NCI-H526 treated with DMSO at 0.1 percent for 48 hours (cell line): ENCODE measurements at regions not wholly inside any gene's neighbourhood (a gene's known extent, or its start where the extent isn't known, plus 50 kb on each side); places are given as distances from the start of the nearest gene placed in this dataset.
"Not testable (repeated sequence)": the region's sequence is repeated elsewhere in the genome, so short reads cannot be mapped to it uniquely, and the experiment has no call there.

ENCODE experiments used
- DNase-seq: peaks from one replicate; lab custom pipeline; 2025; lab: John Stamatoyannopoulos, UW

GRCh38 chr3:110620118-110620517 is 451.5 kb upstream of the NECTIN3 start:
- DNase-seq: no peak

GRCh38 chr3:110623571-110623970 is 448.0 kb upstream of the NECTIN3 start:
- no peak for DNase-seq

GRCh38 chr3:110624576-110624975 is 447.0 kb upstream of the NECTIN3 start:
- DNase-seq: no peak

- DNase-seq: peak; percentile 8
Observed at GRCh38 chr3:110625201-110625747, 446.3 kb upstream of the NECTIN3 start.

- DNase-seq: not testable (repeated sequence)
Observed at GRCh38 chr3:110626652-110627111, 444.9 kb upstream of the NECTIN3 start.

GRCh38 chr3:110628650-110629301 is 442.8 kb upstream of the NECTIN3 start:
- DNase-seq: no peak

GRCh38 chr3:110629917-110630316 is 441.7 kb upstream of the NECTIN3 start:
- no peak for DNase-seq

GRCh38 chr3:110644203-110644602 is 427.4 kb upstream of the NECTIN3 start:
- no peak for DNase-seq

GRCh38 chr3:110646055-110646454 is 425.6 kb upstream of the NECTIN3 start:
- DNase-seq: no peak

- no peak for DNase-seq
Observed at GRCh38 chr3:110646496-110646895, 425.1 kb upstream of the NECTIN3 start.

- no peak for DNase-seq
Observed at GRCh38 chr3:110647586-110647985, 424.0 kb upstream of the NECTIN3 start.

GRCh38 chr3:110650741-110651140 is 420.9 kb upstream of the NECTIN3 start:
- DNase-seq: no peak

- DNase-seq: no peak
Observed at GRCh38 chr3:110654843-110655502, 416.6 kb upstream of the NECTIN3 start.

GRCh38 chr3:110656394-110657025 is 415.1 kb upstream of the NECTIN3 start:
- no peak for DNase-seq

GRCh38 chr3:110664148-110664547 is 407.5 kb upstream of the NECTIN3 start:
- no peak for DNase-seq

- no peak for DNase-seq
Observed at GRCh38 chr3:110666495-110666894, 405.1 kb upstream of the NECTIN3 start.

GRCh38 chr3:110667216-110667615 is 404.4 kb upstream of the NECTIN3 start:
- DNase-seq: no peak

GRCh38 chr3:110670407-110670806 is 401.2 kb upstream of the NECTIN3 start:
- no peak for DNase-seq

- DNase-seq: no peak
Observed at GRCh38 chr3:110677506-110677905, 394.1 kb upstream of the NECTIN3 start.

- no peak for DNase-seq
Observed at GRCh38 chr3:110679285-110679684, 392.3 kb upstream of the NECTIN3 start.

- DNase-seq: no peak
Observed at GRCh38 chr3:110680450-110680849, 391.2 kb upstream of the NECTIN3 start.

GRCh38 chr3:110684466-110684865 is 387.1 kb upstream of the NECTIN3 start:
- no peak for DNase-seq

GRCh38 chr3:110685630-110686029 is 386.0 kb upstream of the NECTIN3 start:
- no peak for DNase-seq
